ENCODE measurements at regions not wholly inside any gene's neighbourhood (a gene's known extent, or its start where the extent isn't known, plus 50 kb on each side); places are given as distances from the start of the nearest gene placed in this dataset.

- TF ChIP-seq POLR2AphosphoS5 (IDR thresholded peaks at IDR 0.05; ENCODE audit: insufficient read depth, low read depth, low read length) (no peak), GATA2 (IDR thresholded peaks at IDR 0.05; ENCODE audit: insufficient read depth, insufficient read length, low read depth, low read length) (no peak), CTCF (IDR thresholded peaks at IDR 0.05; ENCODE audit: extremely low read depth in 1 of 2, insufficient read depth in 1 of 2, low read depth in 1 of 2, low read length in 2 of 2) (no peak)
Observed at GRCh38 chr18:41870191-41870590, 84.8 kb upstream of the PIK3C3 start.

Data from endothelial cell of umbilical vein (primary cell).